Stimulated activated CD4-positive, alpha-beta T cell treated with anti-CD3 and anti-CD28 coated beads, TNF-alpha, amount 100 ng/mL, for 48 hours (primary cell): ENCODE measurements at regions not wholly inside any gene's neighbourhood (a gene's known extent, or its start where the extent isn't known, plus 50 kb on each side); places are given as distances from the start of the nearest gene placed in this dataset.
"Not testable (repeated sequence)": the region's sequence is repeated elsewhere in the genome, so short reads cannot be mapped to it uniquely, and the experiment has no call there.

Source experiments
- DNase-seq, 3 donors: peaks; one replicate each; pipeline ENCODE4 v3.0.0-alpha.2; 2020; ENCODE audit warnings: low read depth in 3 of 3

GRCh38 chr21:14058566-14058965 lies 152.2 kb downstream of the LIPI start:
- DNase-seq: no peak

- DNase-seq: not testable (repeated sequence)
Measured at GRCh38 chr21:14057841-14058481, 152.8 kb downstream of the LIPI start.

- DNase-seq: no peak
Measured at GRCh38 chr21:14057313-14057712, 153.4 kb downstream of the LIPI start.

- no peak for DNase-seq
Measured at GRCh38 chr21:14056771-14057191, 154.0 kb downstream of the LIPI start.

GRCh38 chr21:14055746-14056515 lies 154.8 kb downstream of the LIPI start:
- DNase-seq: not testable (repeated sequence)

- no peak for DNase-seq
Measured at GRCh38 chr21:14054682-14055081, 156.1 kb downstream of the LIPI start.

GRCh38 chr21:14050121-14050520 lies 160.6 kb downstream of the LIPI start:
- DNase-seq: no peak

- no peak for DNase-seq
Measured at GRCh38 chr21:14046401-14046800, 164.4 kb downstream of the LIPI start.

GRCh38 chr21:14040386-14040785 lies 170.4 kb downstream of the LIPI start:
- no peak for DNase-seq

GRCh38 chr21:14028619-14029018 lies 182.1 kb downstream of the LIPI start:
- not testable (repeated sequence) for DNase-seq

- peak; percentile 71 to 86 (median 80) for DNase-seq
Measured at GRCh38 chr21:14027235-14027869, 183.4 kb downstream of the LIPI start.

GRCh38 chr21:14020108-14020507 lies 190.6 kb downstream of the LIPI start:
- DNase-seq: not testable (repeated sequence)

GRCh38 chr21:14015841-14016240 lies 194.9 kb downstream of the LIPI start:
- DNase-seq: not testable (repeated sequence)

- DNase-seq: not testable (repeated sequence)
Measured at GRCh38 chr21:14013623-14014498, 196.9 kb downstream of the LIPI start.

GRCh38 chr21:14013056-14013603 lies 197.6 kb downstream of the LIPI start:
- DNase-seq: no peak

GRCh38 chr21:14012409-14012808 lies 198.3 kb downstream of the LIPI start:
- DNase-seq: no peak

- DNase-seq: not testable (repeated sequence)
Measured at GRCh38 chr21:14011751-14012150, 199.0 kb downstream of the LIPI start.

GRCh38 chr21:14011149-14011548 lies 199.6 kb downstream of the LIPI start:
- not testable (repeated sequence) for DNase-seq

- DNase-seq: no peak
Measured at GRCh38 chr21:14010729-14011128, 200.0 kb downstream of the LIPI start.

GRCh38 chr21:14009990-14010389 lies 200.8 kb downstream of the LIPI start:
- not testable (repeated sequence) for DNase-seq

- DNase-seq: not testable (repeated sequence)
Measured at GRCh38 chr21:14009238-14009981, 201.3 kb downstream of the LIPI start.
